ENCODE measurements at regions not wholly inside any gene's neighbourhood (a gene's known extent, or its start where the extent isn't known, plus 50 kb on each side); places are given as distances from the start of the nearest gene placed in this dataset.

DNA sequence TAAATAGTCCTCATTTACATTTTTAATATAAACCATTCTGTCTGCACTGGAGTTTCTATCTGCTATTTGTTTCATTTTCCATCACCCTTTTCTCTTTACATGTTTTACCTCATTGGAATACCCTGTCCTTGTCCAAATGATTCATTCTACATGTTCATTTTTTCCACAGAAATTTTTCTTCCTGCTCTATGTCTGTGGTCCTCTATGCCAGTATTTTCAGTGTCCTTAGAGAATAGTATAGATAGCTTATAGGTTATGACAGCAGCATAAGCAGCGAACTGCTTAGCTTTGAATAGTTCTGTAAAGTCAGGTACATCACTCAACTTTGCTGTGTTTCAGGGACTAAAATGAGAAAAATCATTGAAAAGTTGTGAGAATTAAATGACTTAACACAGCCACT lies 742.3 kb upstream of the CBLB start:
- no peak for DNase-seq (ENCODE audit: extremely low spot score, insufficient read length, low read depth)
- FAIRE-seq: no peak

DNA sequence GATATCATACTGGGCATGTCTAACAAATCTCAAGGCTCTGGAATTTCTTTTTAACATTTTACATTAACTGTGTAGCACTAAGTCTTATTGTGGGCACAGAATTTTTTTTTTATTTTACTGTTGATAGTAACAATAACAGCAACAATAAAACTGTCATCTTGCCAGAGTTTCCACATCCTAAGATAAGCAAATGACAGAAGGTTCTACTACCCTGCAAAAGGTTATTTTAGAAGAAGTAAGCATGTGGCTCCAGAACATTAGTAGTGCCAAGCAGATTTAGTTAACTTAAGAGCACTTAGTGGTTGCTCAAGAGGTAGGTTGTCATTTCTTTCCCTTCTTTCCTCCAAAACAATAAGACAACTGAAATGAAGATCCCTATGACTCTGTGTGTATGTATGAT lies 743.0 kb upstream of the CBLB start:
- FAIRE-seq: no peak
- DNase-seq (ENCODE audit: extremely low spot score, insufficient read length, low read depth): no peak

DNA sequence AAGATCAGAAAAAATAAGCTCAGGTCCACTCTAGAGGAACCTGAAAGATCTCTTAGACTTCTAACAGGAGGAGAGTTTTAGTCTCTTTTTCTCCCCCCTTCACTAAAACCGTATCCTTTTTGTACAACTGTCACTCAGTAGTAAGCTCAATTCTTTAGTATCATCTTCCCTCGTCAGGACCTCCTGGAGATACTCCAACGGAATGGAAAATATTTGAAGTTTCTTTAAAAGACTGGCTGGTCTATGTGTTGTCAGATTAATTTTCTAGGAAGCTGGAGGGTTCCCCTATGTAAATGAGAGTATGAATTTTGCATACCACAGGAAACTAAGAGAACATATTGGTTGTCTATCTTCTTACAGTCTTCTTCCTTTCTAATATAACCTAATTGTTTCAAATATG lies 747.7 kb upstream of the CBLB start:
- FAIRE-seq: no peak
- no peak for DNase-seq (ENCODE audit: extremely low spot score, insufficient read length, low read depth)

GRCh38 chr3:106617276-106617675 lies 748.5 kb upstream of the CBLB start:
- no peak for FAIRE-seq
- DNase-seq (ENCODE audit: extremely low spot score, insufficient read length, low read depth): no peak

DNA sequence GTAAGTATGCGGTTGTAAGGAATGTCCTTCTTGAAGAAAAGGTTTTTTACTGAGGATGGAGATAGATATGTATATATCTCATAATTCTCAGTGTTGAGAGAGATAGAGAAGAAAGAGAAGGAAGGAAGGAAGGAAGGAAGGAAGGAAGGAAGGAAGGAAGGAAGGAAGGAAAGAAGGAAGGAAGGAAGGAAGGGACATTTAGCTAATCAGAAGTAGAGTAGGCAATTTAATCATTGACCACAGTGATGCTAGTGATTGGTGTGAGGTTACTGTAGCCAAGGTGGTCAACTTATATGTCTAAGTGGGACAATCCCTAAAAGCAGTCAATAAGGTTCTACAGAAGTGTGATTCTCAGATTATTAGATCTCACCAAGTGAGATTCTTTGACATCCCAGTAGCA lies 751.8 kb upstream of the CBLB start:
- FAIRE-seq: no peak

DNA sequence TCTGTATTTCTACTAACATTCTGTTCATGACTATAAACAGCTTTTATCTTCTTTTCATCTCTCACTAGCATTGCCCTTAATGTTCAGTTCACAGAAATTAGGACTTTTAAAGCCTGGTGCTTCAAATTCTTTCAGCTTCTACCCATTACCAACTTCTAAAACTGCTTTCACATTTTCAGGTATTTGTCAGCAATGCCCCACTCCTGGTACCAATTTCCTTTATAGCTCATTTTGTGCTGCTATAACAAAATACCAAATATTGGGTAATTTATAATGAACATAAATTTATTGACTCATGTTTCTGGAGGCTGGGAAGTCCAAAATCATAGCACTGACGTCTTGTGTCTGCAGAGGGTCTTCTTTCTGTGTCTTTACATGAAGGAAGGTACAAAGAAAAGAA lies 753.1 kb upstream of the CCDC54 start:
- no peak for DNase-seq (ENCODE audit: extremely low spot score, insufficient read length, low read depth)

More for the DNA sequence above, 751.8 kb upstream of the CBLB start:
- no peak for DNase-seq (ENCODE audit: extremely low spot score, insufficient read length, low read depth)

DNA sequence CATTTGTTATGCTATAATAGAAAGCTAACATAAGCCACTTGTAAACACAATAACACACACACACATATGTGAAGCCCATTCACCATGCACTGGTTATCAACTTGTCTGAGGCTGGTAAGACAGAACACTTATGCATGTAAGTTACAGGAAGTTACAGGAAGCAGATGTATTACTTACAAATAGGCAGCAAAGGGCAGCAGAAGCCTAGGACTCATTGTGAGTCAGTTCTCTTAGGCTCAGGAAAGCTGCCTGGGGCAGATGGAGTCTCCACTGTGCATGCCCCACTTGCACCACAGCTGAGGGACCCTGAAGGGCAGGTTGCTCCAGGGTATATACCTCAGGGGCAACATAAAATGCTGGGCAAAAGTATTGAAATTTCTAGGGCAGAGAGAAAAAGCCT lies 748.8 kb upstream of the CCDC54 start:
- DNase-seq (ENCODE audit: extremely low spot score, insufficient read length, low read depth) (no peak), FAIRE-seq (peak; percentile 12)

More for the DNA sequence above, 753.1 kb upstream of the CCDC54 start:
- FAIRE-seq: no peak

- no peak for DNase-seq (ENCODE audit: extremely low spot score, insufficient read length, low read depth)
- peak; percentile 76 for FAIRE-seq
Observed at GRCh38 chr3:106629215-106629832, 747.9 kb upstream of the CCDC54 start.

DNA sequence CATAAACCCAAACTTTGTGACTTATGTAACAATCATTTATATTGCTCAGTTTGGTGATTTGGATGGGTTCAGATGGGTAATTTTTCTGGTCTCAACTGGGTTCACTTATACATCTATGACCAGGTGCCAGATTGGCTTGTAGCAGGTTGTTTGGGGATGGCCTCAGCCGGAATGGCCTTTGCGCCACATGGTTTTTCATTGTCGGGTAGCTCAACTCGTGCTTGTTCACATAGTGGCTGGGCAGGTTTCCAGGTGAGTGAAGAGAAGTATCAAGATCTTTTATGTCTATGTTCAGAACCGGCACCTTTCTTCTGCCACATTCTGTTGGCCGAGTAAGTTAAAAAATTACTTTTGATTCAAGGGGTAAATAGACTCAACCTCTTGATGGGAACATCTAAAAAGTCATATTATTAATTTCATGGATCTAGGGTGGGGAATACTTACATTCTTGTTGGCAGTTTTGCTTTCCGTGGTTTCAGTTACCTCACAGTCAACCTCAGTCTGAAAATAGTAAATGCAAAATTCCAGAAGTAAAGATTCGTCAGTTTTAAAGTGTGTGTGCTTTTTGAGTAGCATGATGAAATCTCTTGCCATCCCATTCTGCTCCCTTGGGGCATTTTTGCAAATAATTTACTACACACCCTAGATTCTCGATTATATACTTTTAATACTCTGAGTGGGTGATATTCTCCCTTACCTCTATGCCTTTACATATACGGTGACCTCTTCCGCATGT lies 745.7 kb upstream of the CCDC54 start:
- no peak for DNase-seq (ENCODE audit: extremely low spot score, insufficient read length, low read depth)
- no peak for FAIRE-seq

GRCh38 chr3:106635271-106635670 lies 742.0 kb upstream of the CCDC54 start:
- DNase-seq (ENCODE audit: extremely low spot score, insufficient read length, low read depth): no peak

DNA sequence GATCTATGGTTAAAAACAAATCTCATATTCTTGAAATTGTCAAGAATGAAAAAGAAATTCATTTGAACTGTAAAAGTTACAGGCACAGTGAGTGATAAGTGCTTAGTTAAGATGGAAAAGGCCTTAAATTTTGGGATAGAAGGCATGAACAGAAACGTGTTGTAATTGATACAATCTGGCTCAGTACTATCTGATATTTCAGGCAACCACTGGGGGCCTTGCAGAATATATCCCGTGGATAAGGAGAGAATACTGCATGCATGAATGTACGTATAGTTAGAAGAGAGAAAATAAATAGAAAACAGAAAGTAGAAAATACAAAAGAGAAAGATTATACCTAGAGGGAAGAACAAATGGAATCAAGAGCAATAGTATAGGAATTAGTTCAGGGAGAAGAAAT lies 741.4 kb upstream of the CCDC54 start:
- FAIRE-seq: peak; percentile 46

More at GRCh38 chr3:106635271-106635670, 742.0 kb upstream of the CCDC54 start:
- FAIRE-seq: no peak

GRCh38 chr3:106640353-106640752 lies 736.9 kb upstream of the CCDC54 start:
- DNase-seq (ENCODE audit: extremely low spot score, insufficient read length, low read depth) (no peak), FAIRE-seq (no peak)

More for the DNA sequence above, 741.4 kb upstream of the CCDC54 start:
- no peak for DNase-seq (ENCODE audit: extremely low spot score, insufficient read length, low read depth)

- DNase-seq (ENCODE audit: extremely low spot score, insufficient read length, low read depth): no peak
- FAIRE-seq: no peak
Observed at GRCh38 chr3:106642161-106642560, 735.1 kb upstream of the CCDC54 start.

DNA sequence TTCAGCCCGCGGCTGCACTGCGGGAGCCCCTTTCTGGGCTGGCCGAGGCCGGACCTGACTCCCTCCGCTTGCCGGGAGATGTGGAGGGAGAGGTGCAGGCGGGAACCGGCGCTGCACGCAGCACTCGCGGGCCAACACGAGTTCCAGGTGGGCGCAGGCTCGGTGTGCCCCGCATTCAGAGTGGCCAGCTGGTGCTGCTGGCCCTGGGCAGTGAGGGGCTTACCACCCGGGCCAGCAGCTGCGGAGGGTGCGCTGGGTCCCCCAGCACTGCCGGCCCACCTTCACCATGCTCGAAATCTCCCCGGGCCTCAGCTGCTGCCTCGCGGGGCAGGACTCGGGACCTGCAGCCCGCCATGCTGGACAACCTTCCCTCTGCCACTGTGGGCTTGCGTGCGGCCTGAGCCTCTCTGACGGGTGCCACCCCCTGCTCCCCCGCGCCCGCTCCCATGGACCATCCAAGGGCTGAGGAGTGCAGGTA lies 733.5 kb upstream of the CCDC54 start:
- no peak for FAIRE-seq
- no peak for DNase-seq (ENCODE audit: extremely low spot score, insufficient read length, low read depth)

- no peak for FAIRE-seq
Observed at GRCh38 chr3:106673926-106674569, 703.2 kb upstream of the CCDC54 start.

GRCh38 chr3:106675451-106675850 lies 701.8 kb upstream of the CCDC54 start:
- no peak for FAIRE-seq
- DNase-seq (ENCODE audit: extremely low spot score, insufficient read length, low read depth): no peak

More at GRCh38 chr3:106673926-106674569, 703.2 kb upstream of the CCDC54 start:
- DNase-seq (ENCODE audit: extremely low spot score, insufficient read length, low read depth): no peak

GRCh38 chr3:106678657-106679390 lies 698.4 kb upstream of the CCDC54 start:
- no peak for DNase-seq (ENCODE audit: extremely low spot score, insufficient read length, low read depth)
- no peak for FAIRE-seq

DNA sequence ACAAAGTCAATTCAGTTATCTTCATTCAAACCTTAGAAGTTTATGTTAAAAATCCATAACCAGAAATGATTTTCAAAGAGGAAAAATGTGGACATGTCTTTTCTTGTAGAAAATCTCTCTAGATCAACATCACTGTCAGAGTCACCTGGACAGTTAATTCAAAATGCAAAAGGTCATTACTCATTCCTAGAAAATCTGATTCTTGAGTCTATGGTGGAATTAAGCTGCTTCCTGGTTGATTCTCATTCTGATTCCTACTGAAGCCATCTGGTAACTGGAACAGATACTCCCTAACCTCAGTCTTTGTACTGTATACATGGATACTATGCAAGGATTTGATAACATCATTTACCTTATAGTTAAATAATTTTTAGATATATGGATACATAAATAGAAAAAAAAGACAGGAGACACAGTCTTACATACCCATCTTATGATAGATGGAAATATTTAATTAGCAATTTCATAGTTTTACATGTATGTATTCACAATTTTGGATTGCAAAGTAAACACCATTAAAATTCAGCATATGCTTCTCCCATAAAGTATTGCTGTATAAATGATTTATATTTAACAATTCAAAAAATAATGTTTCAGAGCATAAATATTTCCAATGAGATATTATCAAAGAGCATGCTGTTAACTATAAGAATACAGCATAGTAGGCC lies 693.2 kb upstream of the CCDC54 start:
- no peak for FAIRE-seq
- no peak for DNase-seq (ENCODE audit: extremely low spot score, insufficient read length, low read depth)

- no peak for FAIRE-seq
- DNase-seq (ENCODE audit: extremely low spot score, insufficient read length, low read depth): no peak
Observed at GRCh38 chr3:106685745-106686144, 691.5 kb upstream of the CCDC54 start.

DNA sequence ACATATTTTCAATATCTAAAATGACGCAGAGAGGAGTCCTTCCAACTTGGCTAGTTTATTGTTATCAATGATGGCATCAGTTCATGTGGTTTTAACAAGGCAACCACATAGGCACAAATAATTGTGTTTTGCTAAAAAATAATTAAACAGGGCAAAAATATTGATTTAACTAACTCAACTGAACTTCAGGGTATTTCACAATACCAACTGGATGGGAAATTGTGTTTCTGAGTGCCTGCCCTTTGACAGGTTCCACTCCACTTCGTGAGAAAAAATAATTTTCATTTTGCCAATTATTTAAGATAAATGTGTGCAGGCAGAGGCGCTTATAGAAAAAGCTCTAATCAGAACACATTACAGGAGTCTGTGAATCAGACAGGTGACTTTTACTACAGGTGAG lies 689.3 kb upstream of the CCDC54 start:
- no peak for FAIRE-seq

More for the DNA sequence above, 689.3 kb upstream of the CCDC54 start:
- DNase-seq (ENCODE audit: extremely low spot score, insufficient read length, low read depth): no peak
